Dermis microvascular lymphatic vessel endothelial cell (primary cell): ENCODE measurements at regions not wholly inside any gene's neighbourhood (a gene's known extent, or its start where the extent isn't known, plus 50 kb on each side); places are given as distances from the start of the nearest gene placed in this dataset.

Source experiments
- DNase-seq, 2 donors: peaks; one replicate each; pipeline versions ENCODE4 v3.0.0 to v3.0.0-alpha.2; 2010; ENCODE audit warnings: low read depth in 2 of 2

GRCh38 chrY:15402451-15402850 lies 878.1 kb downstream of the NLGN4Y start:
- DNase-seq: peak in 1 of 2 donors; percentile 1

GRCh38 chrY:15404551-15404950 lies 880.2 kb downstream of the NLGN4Y start:
- no peak for DNase-seq

- DNase-seq: no peak
Observed at GRCh38 chrY:15415165-15415564, 890.8 kb downstream of the NLGN4Y start.

- no peak for DNase-seq
Observed at GRCh38 chrY:15418613-15419012, 894.3 kb downstream of the NLGN4Y start.

- peak in 1 of 2 donors; percentile 0 for DNase-seq
Observed at GRCh38 chrY:15424665-15425132, 900.4 kb downstream of the NLGN4Y start.

GRCh38 chrY:15440021-15440695 lies 915.8 kb downstream of the NLGN4Y start:
- no peak for DNase-seq

- DNase-seq: no peak
Observed at GRCh38 chrY:15440696-15441408, 916.5 kb downstream of the NLGN4Y start.

- no peak for DNase-seq
Observed at GRCh38 chrY:15441878-15442277, 917.5 kb downstream of the NLGN4Y start.

GRCh38 chrY:15445871-15446270 lies 921.5 kb downstream of the NLGN4Y start:
- DNase-seq: no peak

- no peak for DNase-seq
Observed at GRCh38 chrY:15446861-15447260, 922.5 kb downstream of the NLGN4Y start.

GRCh38 chrY:15447959-15448358 lies 923.6 kb downstream of the NLGN4Y start:
- DNase-seq: no peak

GRCh38 chrY:15455133-15455937 lies 931.0 kb downstream of the NLGN4Y start:
- DNase-seq: no peak

- peak in 1 of 2 donors; percentile 6 for DNase-seq
Observed at GRCh38 chrY:15455980-15456469, 931.7 kb downstream of the NLGN4Y start.

GRCh38 chrY:15456491-15456890 lies 932.2 kb downstream of the NLGN4Y start:
- DNase-seq: no peak

- DNase-seq: no peak
Observed at GRCh38 chrY:15457682-15458081, 933.4 kb downstream of the NLGN4Y start.

GRCh38 chrY:15458426-15458825 lies 934.1 kb downstream of the NLGN4Y start:
- DNase-seq: no peak

GRCh38 chrY:15465880-15466279 lies 941.6 kb downstream of the NLGN4Y start:
- no peak for DNase-seq

- no peak for DNase-seq
Observed at GRCh38 chrY:15466891-15467290, 942.6 kb downstream of the NLGN4Y start.

- DNase-seq: no peak
Observed at GRCh38 chrY:15468091-15468490, 943.8 kb downstream of the NLGN4Y start.

- DNase-seq: no peak
Observed at GRCh38 chrY:15471371-15471770, 947.0 kb downstream of the NLGN4Y start.

- no peak for DNase-seq
Observed at GRCh38 chrY:15478348-15478963, 954.1 kb downstream of the NLGN4Y start.

GRCh38 chrY:15500536-15500935 lies 976.2 kb downstream of the NLGN4Y start:
- DNase-seq: no peak
